Heart left ventricle (tissue), 13 donors: ENCODE measurements at regions not wholly inside any gene's neighbourhood (a gene's known extent, or its start where the extent isn't known, plus 50 kb on each side); places are given as distances from the start of the nearest gene placed in this dataset.

Experiments
- POLR2A ChIP-seq, 2 donors: fragments of 450-650 bp; IDR thresholded peaks; one replicate each; pipeline ENCODE4 v1.6.1; 2017; ENCODE audit warnings: antibody characterized with exemption in 2 of 2, mild to moderate bottlenecking in 2 of 2, moderate library complexity in 2 of 2
- TF ChIP-seq, protein P1 (sequence below), 12 donors: fragments of 200-600 bp; sonication (generic) in 4 of 12; IDR thresholded peaks; one replicate each; pipeline versions ENCODE4 v1.5.0 to v1.8.0; 2018 to 2022; ENCODE audit warnings: antibody characterized with exemption in 12 of 12, mild to moderate bottlenecking in 5 of 12
- donor health status: ischemic (EF 13 %, LVEDD 7.1; RV severe dilation, severe dysfunction).
- donor health status: DM: no; HTN: yes; CAD: no.
- donor health status: DM: no; HTN: no; CAD: no.
- donor health status: ischemic (EF 25% LVEDD 6.9; RV normal size, moderate dysfunction).
- donor health status: ischemic (EF 25% LVEDD 5.7; RV mildly dilated, moderate dysfunction).
- donor health status: ischemic (EF 35%, LVEDD 5.7; RV mildly dilated, moderate dysfunction).
- donor health status: nonischemic (EF 11% LVEDD 7.7; RV severe dilation, severe dysfunction).
- donor health status: DM: yes; HTN: yes; CAD: no.
- donor health status: PGD.
- donor health status: ischemic (EF 29% LVEDD 5.4; RV normal size, mild dysfunction).
- donor health status: nonischemic (EF 23%, LVEDD 6.1; RV moderate dilation, normal function).

DNA sequence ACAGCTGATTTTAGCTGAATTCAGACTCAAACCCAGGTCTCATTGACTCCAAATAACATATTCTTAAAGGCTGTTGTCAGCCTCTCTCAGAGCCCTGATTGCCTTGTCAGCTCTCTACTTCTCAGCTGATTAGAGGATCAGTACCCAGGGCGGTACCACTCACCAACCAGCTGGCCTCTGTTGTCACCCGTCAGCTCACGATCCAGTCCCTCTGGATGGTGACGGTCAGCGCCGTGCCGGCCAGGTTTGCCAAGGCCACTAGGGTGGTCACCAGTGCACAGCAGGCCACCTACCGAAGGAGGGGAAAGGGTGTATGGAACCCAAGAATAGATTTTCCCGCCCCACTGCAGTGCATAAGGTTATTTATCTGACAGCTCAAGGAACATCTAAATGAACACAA is 52.3 kb upstream of the TOMM7 start:
- TF ChIP-seq, protein P1, sequence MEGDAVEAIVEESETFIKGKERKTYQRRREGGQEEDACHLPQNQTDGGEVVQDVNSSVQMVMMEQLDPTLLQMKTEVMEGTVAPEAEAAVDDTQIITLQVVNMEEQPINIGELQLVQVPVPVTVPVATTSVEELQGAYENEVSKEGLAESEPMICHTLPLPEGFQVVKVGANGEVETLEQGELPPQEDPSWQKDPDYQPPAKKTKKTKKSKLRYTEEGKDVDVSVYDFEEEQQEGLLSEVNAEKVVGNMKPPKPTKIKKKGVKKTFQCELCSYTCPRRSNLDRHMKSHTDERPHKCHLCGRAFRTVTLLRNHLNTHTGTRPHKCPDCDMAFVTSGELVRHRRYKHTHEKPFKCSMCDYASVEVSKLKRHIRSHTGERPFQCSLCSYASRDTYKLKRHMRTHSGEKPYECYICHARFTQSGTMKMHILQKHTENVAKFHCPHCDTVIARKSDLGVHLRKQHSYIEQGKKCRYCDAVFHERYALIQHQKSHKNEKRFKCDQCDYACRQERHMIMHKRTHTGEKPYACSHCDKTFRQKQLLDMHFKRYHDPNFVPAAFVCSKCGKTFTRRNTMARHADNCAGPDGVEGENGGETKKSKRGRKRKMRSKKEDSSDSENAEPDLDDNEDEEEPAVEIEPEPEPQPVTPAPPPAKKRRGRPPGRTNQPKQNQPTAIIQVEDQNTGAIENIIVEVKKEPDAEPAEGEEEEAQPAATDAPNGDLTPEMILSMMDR (IDR thresholded peaks at IDR 0.05), result no peak
- TF ChIP-seq POLR2A (IDR thresholded peaks at IDR 0.05), result no peak
